Activated T-cell treated with anti-CD3 and anti-CD28 coated beads, Interleukin-2, amount 50 U/mL, for 4 hours (primary cell): ENCODE measurements at regions not wholly inside any gene's neighbourhood (a gene's known extent, or its start where the extent isn't known, plus 50 kb on each side); places are given as distances from the start of the nearest gene placed in this dataset.

Source experiments
- ATAC-seq, 2 donors: fragments of 200-7000 bp; cut with Tn5 transposase; one replicate each; pipeline ENCODE4 v1.10.0; 2021
- DNase-seq: peaks from one replicate; pipeline ENCODE4 v3.0.0-alpha.2; 2020
- H3K27me3 Mint-ChIP-seq: one replicate; pipeline ENCODE4 v1.8.0; 2021; ENCODE audit warnings: low read depth, mixed read lengths
- H3K36me3 Mint-ChIP-seq: one replicate; pipeline ENCODE4 v1.8.0; 2022; ENCODE audit warnings: mixed read lengths; ENCODE audit not compliant: insufficient read depth
- H3K4me1 Mint-ChIP-seq: one replicate; pipeline ENCODE4 v1.8.0; 2021; ENCODE audit warnings: low read depth, mixed read lengths
- H3K4me3 Mint-ChIP-seq: one replicate; pipeline ENCODE4 v1.8.0; 2021; ENCODE audit warnings: mild to moderate bottlenecking, moderate library complexity, mixed read lengths
- H3K9me3 Mint-ChIP-seq: one replicate; pipeline ENCODE4 v1.8.0; 2021; ENCODE audit warnings: mixed read lengths

DNA sequence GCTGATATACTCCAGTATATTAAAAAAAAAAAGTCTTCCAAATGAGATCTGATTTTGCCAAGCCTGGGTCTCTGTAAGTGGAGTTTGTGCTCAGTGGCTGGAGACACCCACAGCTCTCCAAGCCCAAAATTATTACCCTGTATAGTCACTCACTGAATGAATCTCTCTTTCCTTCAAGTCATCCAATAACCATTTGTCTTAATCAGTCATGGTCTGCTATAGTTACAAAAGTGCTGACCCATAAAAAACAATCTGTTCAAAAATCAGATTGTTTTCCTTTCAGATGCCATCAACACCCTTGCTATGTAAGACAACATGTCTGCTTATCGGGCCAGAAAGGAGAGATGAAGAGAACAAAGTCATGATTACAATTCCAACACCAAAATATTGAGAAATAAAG, 159.4 kb upstream of the FST start:
- ATAC-seq = no peak
- no peak for DNase-seq
- H3K4me1 Mint-ChIP-seq = no peaks in the 10 kb centered on the region

DNA sequence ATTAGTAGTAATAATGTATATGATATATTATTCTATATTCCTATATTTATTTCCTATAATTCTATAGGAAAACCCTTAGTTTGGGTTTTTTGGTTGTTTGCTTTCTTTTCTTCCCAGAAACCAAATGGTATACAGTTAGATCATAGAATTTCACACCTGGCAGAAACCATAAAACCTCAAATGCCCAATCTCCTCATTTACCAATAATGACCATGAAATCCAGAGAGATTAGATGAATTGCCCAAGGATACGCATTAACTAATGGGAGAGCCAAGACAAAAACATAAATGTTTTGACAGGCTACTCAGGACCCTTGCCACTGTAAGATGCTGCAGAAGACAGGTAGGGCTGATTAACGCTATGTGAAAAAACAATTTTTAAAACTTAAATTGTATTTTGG, 158.7 kb upstream of the FST start:
- H3K9me3 Mint-ChIP-seq = no peaks in the 10 kb centered on the region

More for the DNA sequence above, 159.4 kb upstream of the FST start:
- Mint-ChIP-seq H3K36me3 (no peaks in the 10 kb centered on the region), H3K4me3 (no peak overlapping the region), H3K27me3 (no peaks in the 10 kb centered on the region), H3K9me3 (no peaks in the 10 kb centered on the region)

DNA sequence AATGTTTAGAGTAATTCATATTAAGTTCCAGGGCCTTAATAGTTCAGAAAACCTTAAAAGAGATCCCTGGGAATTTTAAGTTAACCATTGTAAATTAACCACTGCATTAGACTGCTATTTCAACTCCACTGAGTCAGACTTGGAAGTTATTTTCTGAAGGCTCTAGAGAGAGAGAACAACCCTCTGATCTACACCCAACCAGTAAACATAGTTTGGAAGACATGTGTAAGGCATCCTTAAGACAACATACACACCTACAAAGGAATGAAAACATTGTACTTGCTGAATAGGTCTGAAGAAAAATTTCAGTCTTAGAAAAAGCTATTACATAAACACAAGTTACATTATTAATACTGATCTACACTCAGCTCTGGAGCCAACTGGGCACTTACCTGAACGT, 158.2 kb upstream of the FST start:
- H3K27me3 Mint-ChIP-seq = no peaks in the 10 kb centered on the region
- no peak for ATAC-seq
- H3K4me3 Mint-ChIP-seq = no peak overlapping the region
- DNase-seq = no peak
- no peaks in the 10 kb centered on the region for H3K9me3 Mint-ChIP-seq
- H3K36me3 Mint-ChIP-seq = no peaks in the 10 kb centered on the region
- H3K4me1 Mint-ChIP-seq = no peaks in the 10 kb centered on the region

More for the DNA sequence above, 158.7 kb upstream of the FST start:
- DNase-seq (no peak), ATAC-seq (no peak)
- no peaks in the 10 kb centered on the region for H3K4me1 Mint-ChIP-seq
- H3K36me3 Mint-ChIP-seq = no peaks in the 10 kb centered on the region
- H3K4me3 Mint-ChIP-seq = no peak overlapping the region
- no peaks in the 10 kb centered on the region for H3K27me3 Mint-ChIP-seq

DNA sequence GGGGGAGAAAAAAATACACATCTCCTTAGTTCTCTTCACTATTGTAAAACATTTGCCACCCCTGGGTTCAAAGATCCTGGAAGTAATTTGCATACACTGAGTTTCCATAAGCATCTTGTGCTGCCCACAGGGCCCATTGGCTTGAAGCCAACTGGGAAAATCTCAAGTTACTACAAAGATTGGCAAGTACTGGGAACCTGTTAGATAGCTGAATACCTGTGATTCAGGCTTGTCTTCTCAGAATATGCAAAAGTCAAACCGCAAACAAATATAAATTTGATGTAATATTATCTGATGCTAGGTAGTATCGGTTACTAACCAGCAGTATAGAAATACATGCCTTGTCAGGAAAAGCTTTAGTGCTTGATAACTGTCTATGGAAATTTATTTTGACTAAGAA, 156.9 kb upstream of the FST start:
- Mint-ChIP-seq H3K4me3 (no peak overlapping the region), H3K27me3 (no peaks in the 10 kb centered on the region), H3K9me3 (no peaks in the 10 kb centered on the region), H3K36me3 (no peaks in the 10 kb centered on the region), H3K4me1 (no peaks in the 10 kb centered on the region)
- no peak for DNase-seq
- no peak for ATAC-seq

GRCh38 chr5:53323943-53324642, 156.3 kb upstream of the FST start:
- no peak for DNase-seq

DNA sequence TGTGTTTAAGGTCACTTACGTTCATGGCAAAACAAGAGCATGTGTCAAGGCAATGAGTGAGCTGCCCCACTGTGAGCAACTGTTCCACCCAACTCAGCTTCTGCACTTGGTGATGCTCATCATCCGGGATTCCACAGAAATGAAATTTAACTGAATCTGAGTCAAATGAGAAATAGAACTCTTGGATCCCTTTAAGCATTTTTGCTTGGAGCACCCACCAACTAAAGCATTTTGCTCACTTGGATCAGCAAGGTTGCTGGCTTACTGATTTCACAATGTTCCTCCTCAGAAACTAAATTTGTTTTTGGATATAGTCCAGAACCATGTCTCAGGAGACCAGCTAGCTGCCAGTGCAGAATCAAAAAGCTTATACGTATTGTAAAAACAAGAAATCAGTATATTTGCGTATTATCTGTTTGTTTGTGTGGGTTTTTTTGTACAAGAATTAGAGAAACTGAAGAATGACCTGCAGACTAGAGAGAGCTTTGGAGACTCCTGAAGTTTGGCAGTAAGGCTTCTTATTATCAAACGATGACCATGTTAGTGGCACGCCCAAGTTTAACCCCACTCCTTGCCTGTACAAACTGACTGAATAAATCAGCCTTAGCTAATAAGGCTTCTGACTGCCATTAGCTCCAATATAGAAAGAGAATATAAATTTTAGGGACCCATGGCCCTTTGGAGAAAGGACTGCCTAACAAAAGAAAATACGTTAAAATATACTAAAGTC, 153.8 kb upstream of the FST start:
- Mint-ChIP-seq H3K27me3 (no peaks in the 10 kb centered on the region), H3K36me3 (no peaks in the 10 kb centered on the region), H3K4me3 (no peak overlapping the region), H3K4me1 (no peaks in the 10 kb centered on the region), H3K9me3 (no peaks in the 10 kb centered on the region)
- DNase-seq (no peak), ATAC-seq (no peak)

More at GRCh38 chr5:53323943-53324642, 156.3 kb upstream of the FST start:
- H3K27me3 Mint-ChIP-seq = no peaks in the 10 kb centered on the region
- no peaks in the 10 kb centered on the region for H3K36me3 Mint-ChIP-seq
- no peaks in the 10 kb centered on the region for H3K9me3 Mint-ChIP-seq
- H3K4me3 Mint-ChIP-seq = no peak overlapping the region
- ATAC-seq = no peak
- H3K4me1 Mint-ChIP-seq = no peaks in the 10 kb centered on the region

DNA sequence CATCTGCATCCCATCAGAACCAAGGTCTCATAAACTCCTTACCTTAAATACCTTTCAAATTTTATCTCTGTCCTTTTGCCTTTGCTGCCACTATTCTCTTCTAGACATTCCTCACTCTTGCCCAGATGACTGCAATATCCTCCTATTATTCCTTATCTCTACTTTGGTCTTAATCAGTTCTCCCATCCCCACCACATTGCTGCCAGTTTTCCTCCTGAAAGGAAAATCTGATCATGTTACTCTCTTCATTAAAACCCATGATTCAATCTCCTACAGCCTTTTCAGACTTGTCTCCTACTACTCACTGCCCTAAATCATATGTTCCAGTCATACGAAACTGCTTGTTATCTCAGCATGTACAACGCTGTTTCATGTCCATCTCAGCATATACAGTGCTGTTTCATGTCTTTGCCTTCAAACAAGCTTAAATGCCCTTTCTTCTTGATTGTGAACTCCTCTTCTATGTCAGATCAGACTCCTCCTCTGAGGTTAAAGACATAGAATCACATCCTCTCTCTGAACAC, 152.6 kb upstream of the FST start:
- no peaks in the 10 kb centered on the region for H3K4me1 Mint-ChIP-seq
- no peaks in the 10 kb centered on the region for H3K36me3 Mint-ChIP-seq
- DNase-seq (no peak), ATAC-seq (no peak)
- no peaks in the 10 kb centered on the region for H3K9me3 Mint-ChIP-seq
- H3K27me3 Mint-ChIP-seq = no peaks in the 10 kb centered on the region
- no peak overlapping the region for H3K4me3 Mint-ChIP-seq

GRCh38 chr5:53330491-53330890, 149.9 kb upstream of the FST start:
- no peak for DNase-seq
- Mint-ChIP-seq H3K4me1 (no peaks in the 10 kb centered on the region), H3K9me3 (no peaks in the 10 kb centered on the region), H3K4me3 (no peak overlapping the region), H3K27me3 (no peaks in the 10 kb centered on the region), H3K36me3 (no peaks in the 10 kb centered on the region)
- no peak for ATAC-seq

- H3K36me3 Mint-ChIP-seq = no peaks in the 10 kb centered on the region
- H3K9me3 Mint-ChIP-seq = no peaks in the 10 kb centered on the region
- H3K27me3 Mint-ChIP-seq = no peaks in the 10 kb centered on the region
- ATAC-seq = no peak
- no peaks in the 10 kb centered on the region for H3K4me1 Mint-ChIP-seq
- H3K4me3 Mint-ChIP-seq = no peak overlapping the region
- no peak for DNase-seq
These were observed 149.0 kb upstream of the FST start for GRCh38 chr5:53331463-53331862.

GRCh38 chr5:53333160-53333559, 147.3 kb upstream of the FST start:
- Mint-ChIP-seq H3K36me3 (no peaks in the 10 kb centered on the region), H3K4me3 (no peak overlapping the region), H3K4me1 (no peaks in the 10 kb centered on the region), H3K27me3 (no peaks in the 10 kb centered on the region), H3K9me3 (no peaks in the 10 kb centered on the region)
- no peak for ATAC-seq
- no peak for DNase-seq

- H3K27me3 Mint-ChIP-seq = no peaks in the 10 kb centered on the region
- H3K4me1 Mint-ChIP-seq = no peaks in the 10 kb centered on the region
- no peaks in the 10 kb centered on the region for H3K36me3 Mint-ChIP-seq
- no peaks in the 10 kb centered on the region for H3K9me3 Mint-ChIP-seq
- ATAC-seq = no peak
- no peak for DNase-seq
- no peak overlapping the region for H3K4me3 Mint-ChIP-seq
These were observed 145.9 kb upstream of the FST start for GRCh38 chr5:53334431-53334941.

DNA sequence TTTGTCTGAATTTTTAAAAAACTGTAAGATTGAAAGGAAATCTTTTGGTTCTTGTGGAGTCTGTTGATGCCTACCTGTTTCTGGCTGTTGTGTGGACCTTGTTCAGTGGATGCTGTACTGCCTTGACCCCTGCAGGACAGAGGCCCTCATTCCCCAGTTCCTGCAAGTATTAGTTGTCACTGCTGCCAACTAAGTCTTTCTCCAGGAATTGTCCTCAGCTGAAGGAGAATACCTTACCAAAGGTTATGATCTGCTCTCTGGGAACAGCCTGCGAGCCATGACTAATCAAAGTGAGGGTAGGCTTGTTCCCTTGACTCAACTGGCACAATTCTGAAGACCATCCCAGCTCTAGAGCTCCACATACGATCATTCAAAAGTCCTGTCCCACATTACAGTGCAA, 145.3 kb upstream of the FST start:
- no peak for ATAC-seq
- no peaks in the 10 kb centered on the region for H3K9me3 Mint-ChIP-seq
- H3K27me3 Mint-ChIP-seq = no peaks in the 10 kb centered on the region

DNA sequence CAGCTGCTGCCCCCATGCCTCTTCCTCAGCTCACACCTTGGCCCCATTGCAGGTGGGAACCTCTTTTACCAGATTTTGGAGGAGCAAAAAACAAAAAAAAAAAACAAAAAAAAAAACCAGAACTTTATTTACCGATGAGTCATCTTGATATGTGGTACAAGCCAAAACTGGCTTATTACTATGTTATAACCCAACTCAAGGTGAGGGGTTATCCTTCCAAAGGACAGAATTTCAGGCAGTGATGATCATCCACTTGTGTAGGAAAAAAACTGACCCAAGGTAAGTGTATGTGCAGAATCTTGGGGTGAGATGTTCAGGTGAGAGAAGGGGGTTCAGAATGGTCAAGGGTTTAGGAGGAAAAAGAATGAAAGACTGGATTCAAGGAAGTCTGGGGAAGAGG, 142.6 kb upstream of the FST start:
- ATAC-seq = no peak
- no peaks in the 10 kb centered on the region for H3K9me3 Mint-ChIP-seq
- no peaks in the 10 kb centered on the region for H3K4me1 Mint-ChIP-seq
- H3K27me3 Mint-ChIP-seq = no peaks in the 10 kb centered on the region
- no peaks in the 10 kb centered on the region for H3K36me3 Mint-ChIP-seq
- H3K4me3 Mint-ChIP-seq = no peak overlapping the region
- DNase-seq = no peak

More for the DNA sequence above, 145.3 kb upstream of the FST start:
- no peaks in the 10 kb centered on the region for H3K4me1 Mint-ChIP-seq
- no peak for DNase-seq
- no peaks in the 10 kb centered on the region for H3K36me3 Mint-ChIP-seq
- no peak overlapping the region for H3K4me3 Mint-ChIP-seq

GRCh38 chr5:53338971-53339370, 141.5 kb upstream of the FST start:
- no peak for ATAC-seq
- no peaks in the 10 kb centered on the region for H3K36me3 Mint-ChIP-seq
- H3K9me3 Mint-ChIP-seq = no peaks in the 10 kb centered on the region
- H3K4me3 Mint-ChIP-seq = no peak overlapping the region
- no peaks in the 10 kb centered on the region for H3K27me3 Mint-ChIP-seq
- no peaks in the 10 kb centered on the region for H3K4me1 Mint-ChIP-seq
- DNase-seq = no peak
